ENCODE measurements at regions not wholly inside any gene's neighbourhood (a gene's known extent, or its start where the extent isn't known, plus 50 kb on each side); places are given as distances from the start of the nearest gene placed in this dataset.

DNA sequence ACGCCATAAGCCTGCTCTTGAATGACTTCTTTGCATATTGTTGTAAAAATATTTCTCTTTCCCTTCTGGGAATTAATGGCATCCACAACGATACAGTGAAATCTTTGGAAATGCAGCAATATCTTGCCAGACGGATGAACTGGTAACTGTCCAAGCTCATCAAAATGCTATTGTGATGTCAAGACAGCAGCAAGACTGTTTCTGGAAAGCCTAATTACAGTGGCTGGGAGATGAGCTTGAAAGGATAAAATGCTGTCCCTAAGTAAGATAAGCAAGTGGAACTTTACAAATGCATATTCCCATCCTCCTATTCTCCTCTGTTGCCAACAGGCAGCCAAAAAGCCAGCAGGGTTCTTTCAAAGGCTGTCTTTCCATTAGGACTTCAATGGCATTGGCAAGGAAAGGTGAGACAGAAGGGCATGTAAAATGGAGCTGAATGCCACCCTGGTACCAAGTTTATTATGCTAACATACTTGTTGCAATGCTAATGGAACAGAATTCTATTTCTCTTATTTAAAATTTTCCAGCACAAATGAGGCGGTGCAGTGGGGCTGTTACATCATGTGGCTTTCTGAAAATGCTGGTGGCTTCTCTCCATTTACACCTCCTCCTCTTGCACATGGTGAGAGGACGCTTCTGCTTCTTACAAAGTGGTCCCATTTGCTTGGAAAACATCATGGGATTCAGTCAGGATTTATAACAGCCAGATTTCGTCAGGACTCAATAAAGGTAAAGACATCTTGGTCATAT lies 178.3 kb upstream of the PTER start:
- DNase-seq (ENCODE audit: low spot score in 2 of 2) (no peak), ATAC-seq (no peak)
- no peak overlapping the region for H3K27ac Mint-ChIP-seq
- H3K9me3 Mint-ChIP-seq = peaks cover 3 to 9% of the 10 kb centered on the region in 2 donors
- H3K36me3 Mint-ChIP-seq = no peaks in the 10 kb centered on the region

DNA sequence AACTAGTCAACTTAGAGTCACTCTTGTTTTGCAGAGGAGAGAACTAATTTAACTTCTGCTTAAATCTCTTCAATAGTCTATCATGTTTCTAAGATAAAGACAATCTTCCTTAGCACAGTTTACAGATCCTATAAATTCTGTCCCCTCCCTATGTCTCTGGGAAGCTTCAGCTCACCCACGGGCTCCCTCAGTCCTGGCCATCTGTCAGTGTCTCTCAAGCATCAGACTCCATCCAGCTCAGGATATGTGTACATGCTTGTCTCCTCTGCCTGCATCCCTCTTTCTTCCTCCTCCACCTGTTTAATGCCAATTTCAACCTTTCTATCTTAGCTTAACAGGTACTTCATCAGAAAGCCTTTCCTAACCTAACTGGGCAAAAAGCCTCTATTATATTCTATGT lies 177.1 kb upstream of the PTER start:
- no peaks in the 10 kb centered on the region for H3K36me3 Mint-ChIP-seq
- H3K9me3 Mint-ChIP-seq = peaks cover 3 to 9% of the 10 kb centered on the region in 2 donors
- H3K27ac Mint-ChIP-seq = no peak overlapping the region
- ATAC-seq (no peak), DNase-seq (ENCODE audit: low spot score in 2 of 2) (no peak)

DNA sequence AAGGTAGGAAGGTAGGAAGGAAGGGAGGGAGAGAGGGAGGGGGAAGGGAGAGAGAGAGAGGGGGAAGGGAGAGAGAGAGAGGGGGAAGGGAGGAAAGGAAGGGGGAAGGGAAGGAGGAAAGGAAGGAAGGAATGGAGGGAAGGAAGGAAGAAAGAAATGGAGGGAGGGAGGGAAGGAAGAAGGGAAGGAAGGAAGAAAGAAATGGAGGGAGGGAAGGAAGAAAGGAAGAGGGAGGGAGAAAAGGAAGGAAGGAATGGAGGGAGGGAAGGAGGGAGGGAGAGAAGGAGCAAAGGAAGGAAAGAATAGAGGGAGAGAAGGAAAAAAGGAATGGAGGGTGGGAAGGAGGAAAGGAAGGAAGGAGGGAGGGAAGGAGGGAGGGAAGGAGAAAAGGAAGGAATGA lies 176.4 kb upstream of the PTER start:
- no peak overlapping the region for H3K27ac Mint-ChIP-seq

DNA sequence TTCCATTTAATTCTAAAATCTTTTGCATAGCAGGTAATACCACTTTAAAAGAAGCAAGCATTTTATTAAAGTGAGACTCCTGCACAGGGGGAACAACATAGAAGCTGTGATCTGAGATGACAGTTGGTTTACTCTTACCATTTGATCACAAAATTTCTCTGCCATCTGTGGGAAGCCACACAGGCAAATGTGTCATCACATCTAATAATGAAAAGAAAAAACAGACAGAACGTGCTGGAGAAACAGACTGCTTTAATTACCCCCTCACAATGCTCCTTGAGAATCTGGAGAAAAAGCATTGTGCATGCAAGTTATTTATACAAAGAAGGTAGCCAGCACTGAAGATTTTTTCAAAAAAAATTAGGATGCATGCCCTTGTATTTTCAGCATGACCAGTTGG lies 165.2 kb upstream of the PTER start:
- Mint-ChIP-seq H3K27ac (no peak overlapping the region), H3K9me3 (no peaks in the 10 kb centered on the region), H3K36me3 (no peaks in the 10 kb centered on the region)
- ATAC-seq = no peak
- no peak for DNase-seq (ENCODE audit: low spot score in 2 of 2)

More for the DNA sequence above, 176.4 kb upstream of the PTER start:
- peaks cover 3 to 9% of the 10 kb centered on the region in 2 donors for H3K9me3 Mint-ChIP-seq
- ATAC-seq (no peak), DNase-seq (ENCODE audit: low spot score in 2 of 2) (no peak)
- H3K36me3 Mint-ChIP-seq = no peaks in the 10 kb centered on the region

DNA sequence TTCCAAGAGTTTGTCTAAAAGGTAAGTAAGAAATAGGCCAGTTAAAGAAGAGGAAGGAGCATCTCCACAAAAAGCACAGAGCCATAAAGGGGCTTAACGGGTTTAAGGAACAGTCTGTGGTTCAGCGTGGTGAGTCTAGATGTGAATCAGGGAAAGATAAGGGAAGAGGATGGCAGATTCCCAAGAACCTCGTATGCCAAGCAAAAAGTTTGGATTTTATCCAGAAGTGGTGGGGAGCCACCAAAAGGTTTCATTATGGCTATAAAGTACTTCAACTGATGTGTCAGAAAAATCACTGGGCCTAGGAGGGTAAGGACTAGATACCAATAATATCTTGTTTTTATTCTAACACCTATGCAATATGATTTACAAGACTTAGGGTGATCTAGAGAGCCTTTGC lies 161.9 kb upstream of the PTER start:
- ATAC-seq = no peak
- H3K36me3 Mint-ChIP-seq = peaks cover 0 to 6% of the 10 kb centered on the region in 2 donors

DNA sequence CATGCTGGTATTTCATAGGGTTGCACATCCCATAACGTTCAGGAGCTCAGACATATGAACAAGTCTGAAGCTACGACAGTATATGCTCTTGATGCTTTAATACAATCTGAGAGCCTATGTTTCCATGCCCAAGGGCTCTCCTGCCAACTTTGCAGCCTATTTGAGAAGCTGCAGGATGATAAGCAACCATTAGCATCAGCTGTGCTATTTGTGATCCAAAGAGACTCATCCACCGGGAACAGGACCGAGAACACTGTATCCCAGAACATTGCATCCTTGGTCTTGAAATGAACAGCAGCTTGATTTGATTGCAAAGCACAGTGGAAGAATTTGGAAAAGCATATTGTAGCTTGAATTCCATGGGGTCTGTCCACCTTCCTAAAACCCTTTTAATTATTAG lies 156.2 kb upstream of the PTER start:
- H3K9me3 Mint-ChIP-seq = peaks cover 5 to 13% of the 10 kb centered on the region in 2 donors
- no peak for DNase-seq (ENCODE audit: low spot score in 2 of 2)
- peaks cover 0 to 6% of the 10 kb centered on the region in 2 donors for H3K36me3 Mint-ChIP-seq
- ATAC-seq = no peak
- no peak overlapping the region for H3K27ac Mint-ChIP-seq

More for the DNA sequence above, 161.9 kb upstream of the PTER start:
- DNase-seq (ENCODE audit: low spot score in 2 of 2) = no peak
- peaks cover 4 to 13% of the 10 kb centered on the region in 2 donors for H3K9me3 Mint-ChIP-seq
- no peak overlapping the region for H3K27ac Mint-ChIP-seq

DNA sequence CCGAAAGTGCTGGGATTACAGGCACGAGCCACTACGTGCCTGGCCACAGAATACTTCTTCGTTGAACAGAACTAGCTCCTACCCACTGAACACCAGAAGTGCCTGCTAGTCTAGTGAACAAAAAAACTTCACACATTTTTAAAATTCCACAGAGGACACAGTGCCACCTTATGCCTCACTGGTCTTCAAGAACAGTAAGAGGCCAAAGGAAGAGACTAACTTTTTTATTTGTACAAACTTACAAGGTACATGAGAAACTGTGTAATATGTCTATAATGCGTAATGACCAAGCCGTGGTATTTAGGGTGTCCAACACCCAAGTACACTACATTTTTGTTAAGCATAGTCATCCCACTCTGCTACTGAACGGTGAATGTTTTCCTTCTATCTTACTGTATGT lies 144.4 kb upstream of the PTER start:
- ATAC-seq = no peak
- Mint-ChIP-seq H3K36me3 (no peaks in the 10 kb centered on the region), H3K27ac (no peak overlapping the region), H3K9me3 (no peaks in the 10 kb centered on the region)
- DNase-seq (ENCODE audit: low spot score in 2 of 2) = no peak

DNA sequence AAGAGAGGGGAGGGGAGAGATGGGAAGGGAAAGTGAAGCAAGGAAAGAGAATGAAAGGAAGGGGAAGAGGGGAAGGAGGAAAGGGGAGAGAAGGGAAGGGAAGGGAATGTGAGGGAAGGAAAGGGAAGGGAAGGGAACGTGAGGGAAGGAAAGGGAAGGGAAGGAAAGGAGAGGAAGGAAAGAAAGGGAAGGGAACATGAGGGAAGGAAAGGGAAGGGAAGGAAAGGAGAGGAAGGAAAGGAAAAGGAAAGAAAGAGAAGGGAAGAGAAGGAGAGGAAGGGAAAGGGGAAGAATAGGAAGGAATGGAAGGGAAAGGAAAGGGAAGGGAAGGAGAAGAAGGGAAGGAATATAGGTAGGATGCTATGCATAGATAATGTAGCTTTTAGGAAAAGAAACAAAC lies 139.7 kb upstream of the PTER start:
- ATAC-seq (no peak), DNase-seq (ENCODE audit: low spot score in 2 of 2) (no peak)
- Mint-ChIP-seq H3K27ac (no peak overlapping the region), H3K9me3 (no peaks in the 10 kb centered on the region), H3K36me3 (no peaks in the 10 kb centered on the region)

DNA sequence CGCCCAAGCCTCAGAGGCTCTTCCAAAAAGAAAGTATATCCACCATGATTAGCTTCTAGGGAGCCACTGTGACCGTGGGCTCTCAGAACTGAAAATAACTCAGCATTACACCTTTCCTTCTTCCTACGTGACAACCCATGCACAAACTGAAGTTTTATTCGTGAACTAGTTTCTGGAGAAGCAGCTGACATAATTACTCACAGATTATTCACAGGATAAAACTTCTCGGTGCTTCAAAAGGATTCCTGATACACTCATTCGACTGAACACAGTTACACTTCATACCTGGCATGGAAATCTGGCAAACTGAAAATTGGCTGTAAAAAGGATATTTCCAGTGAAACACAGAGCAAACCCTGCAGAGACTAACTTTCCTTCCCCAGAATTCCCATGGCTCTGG lies 139.2 kb upstream of the PTER start:
- Mint-ChIP-seq H3K9me3 (no peaks in the 10 kb centered on the region), H3K27ac (no peak overlapping the region), H3K36me3 (no peaks in the 10 kb centered on the region)
- DNase-seq (ENCODE audit: low spot score in 2 of 2) (no peak), ATAC-seq (no peak)

DNA sequence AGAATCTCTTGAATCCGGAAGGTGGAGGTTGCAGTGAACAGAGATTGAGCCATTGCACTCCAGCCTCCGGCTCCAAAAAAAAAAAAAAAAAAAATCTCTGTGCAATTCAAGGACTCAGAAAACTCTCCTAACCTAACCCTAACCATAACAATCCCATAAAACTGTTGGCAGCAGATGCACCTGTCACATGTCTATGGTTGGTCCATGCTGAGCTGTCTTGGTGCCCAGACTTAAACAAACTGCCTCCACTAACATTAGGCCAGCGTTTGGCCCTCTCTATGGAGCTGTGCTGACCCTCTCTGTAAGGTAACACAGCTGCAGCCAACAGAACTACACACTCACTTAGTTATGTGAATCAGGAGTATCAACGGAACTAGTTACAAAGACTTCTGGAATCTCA lies 132.5 kb upstream of the PTER start:
- Mint-ChIP-seq H3K9me3 (peaks cover 0 to 3% of the 10 kb centered on the region in 2 donors), H3K27ac (no peak overlapping the region), H3K36me3 (no peaks in the 10 kb centered on the region)
- no peak for ATAC-seq
- DNase-seq (ENCODE audit: low spot score in 2 of 2) = no peak

DNA sequence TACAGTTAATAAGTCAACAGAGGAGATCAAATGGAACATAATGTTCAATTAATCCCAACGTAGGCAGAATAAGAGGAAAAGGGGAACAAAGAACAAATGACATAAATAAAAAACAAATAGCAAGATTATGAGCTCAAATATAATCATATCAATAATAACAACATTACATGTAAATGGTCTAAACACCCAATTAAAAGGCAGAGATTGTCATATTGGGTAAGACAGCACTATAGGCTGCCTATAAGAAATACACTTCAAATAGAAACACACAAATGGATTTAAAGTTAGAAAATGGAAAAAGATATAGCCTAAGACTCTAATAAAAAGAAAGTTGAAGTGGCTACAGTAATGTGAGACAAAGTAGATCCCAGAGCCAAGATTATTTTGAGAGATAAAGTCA lies 126.4 kb upstream of the PTER start:
- H3K36me3 Mint-ChIP-seq = no peaks in the 10 kb centered on the region
- H3K9me3 Mint-ChIP-seq = peaks cover 5 to 14% of the 10 kb centered on the region in 2 donors
- H3K27ac Mint-ChIP-seq = no peak overlapping the region
- DNase-seq (ENCODE audit: low spot score in 2 of 2) (no peak), ATAC-seq (no peak)

DNA sequence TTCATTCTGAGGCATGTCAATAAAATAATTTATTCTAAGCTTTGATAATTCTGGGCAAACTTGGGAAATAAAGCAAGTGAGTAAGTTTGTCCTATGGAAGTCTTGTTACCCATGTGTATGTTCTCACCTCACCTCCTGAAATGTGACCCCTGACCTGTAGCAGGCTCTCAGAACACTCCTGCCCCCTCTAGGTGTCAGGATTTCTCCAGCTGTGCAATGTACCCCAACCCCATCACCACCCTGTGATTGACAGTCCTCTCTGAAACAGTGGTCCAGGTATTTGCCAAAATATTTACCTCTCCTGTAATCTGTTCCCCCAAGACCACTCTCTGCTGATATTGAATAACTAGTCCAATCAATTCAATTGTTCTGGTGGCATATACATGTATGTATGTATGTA lies 122.6 kb upstream of the PTER start:
- Mint-ChIP-seq H3K36me3 (no peaks in the 10 kb centered on the region), H3K9me3 (peaks cover 5 to 10% of the 10 kb centered on the region in 2 donors), H3K27ac (no peak overlapping the region)
- no peak for DNase-seq (ENCODE audit: low spot score in 2 of 2)
- no peak for ATAC-seq

DNA sequence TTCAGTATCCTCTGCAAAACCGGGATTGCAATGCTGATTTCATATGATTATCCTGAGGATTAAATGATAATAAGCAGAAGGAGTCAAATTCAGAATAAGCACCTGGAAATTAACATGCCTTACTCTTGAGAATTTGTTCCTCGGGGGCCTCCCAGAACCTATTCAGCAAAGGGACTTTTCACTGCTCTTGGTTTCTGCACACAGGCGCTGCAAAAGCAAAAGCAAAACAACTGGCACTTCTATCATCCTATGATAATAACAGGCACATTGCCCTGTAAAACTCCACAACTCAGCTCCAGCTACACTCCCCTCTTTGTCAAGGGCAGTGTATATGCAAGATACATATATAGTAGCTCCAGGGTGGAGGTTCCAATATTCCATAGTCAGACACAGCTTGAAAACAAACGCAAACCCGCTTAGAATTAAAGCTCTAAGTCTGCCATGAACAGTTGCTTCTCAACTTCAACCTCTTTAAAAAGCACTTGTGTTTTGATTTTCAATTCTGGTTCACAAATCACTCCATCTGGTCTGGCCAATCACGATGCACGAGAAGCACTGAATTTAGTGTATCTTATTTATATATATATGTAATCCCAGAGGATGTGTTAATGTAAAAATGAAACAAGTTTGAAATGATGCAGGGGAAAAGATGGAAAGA lies 119.9 kb upstream of the PTER start:
- DNase-seq (ENCODE audit: low spot score in 2 of 2) = no peak
- Mint-ChIP-seq H3K9me3 (no peaks in the 10 kb centered on the region), H3K27ac (no peak overlapping the region), H3K36me3 (no peaks in the 10 kb centered on the region)
- no peak for ATAC-seq

DNA sequence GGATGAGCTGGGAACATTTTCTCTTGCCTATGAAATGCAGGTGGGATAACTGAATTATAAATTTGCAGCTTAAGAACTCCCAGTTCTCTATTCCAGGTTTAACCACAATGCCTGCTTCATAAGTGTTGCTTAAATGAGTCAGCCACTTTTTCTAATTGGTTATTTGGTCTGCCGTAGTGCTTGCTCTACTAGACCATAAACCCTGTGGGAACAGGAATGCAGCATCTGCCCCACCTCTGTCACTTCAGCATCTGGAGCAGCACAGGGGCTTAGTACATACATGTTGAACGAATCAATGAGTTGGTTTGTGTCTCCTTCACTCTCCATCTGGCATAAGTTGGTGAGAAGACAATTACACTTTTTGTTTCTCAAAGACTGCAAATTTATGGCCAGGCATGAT lies 95.2 kb upstream of the PTER start:
- H3K9me3 Mint-ChIP-seq = no peaks in the 10 kb centered on the region
- no peak overlapping the region for H3K27ac Mint-ChIP-seq
- H3K36me3 Mint-ChIP-seq = no peaks in the 10 kb centered on the region
- DNase-seq (ENCODE audit: low spot score in 2 of 2) (no peak), ATAC-seq (no peak)

DNA sequence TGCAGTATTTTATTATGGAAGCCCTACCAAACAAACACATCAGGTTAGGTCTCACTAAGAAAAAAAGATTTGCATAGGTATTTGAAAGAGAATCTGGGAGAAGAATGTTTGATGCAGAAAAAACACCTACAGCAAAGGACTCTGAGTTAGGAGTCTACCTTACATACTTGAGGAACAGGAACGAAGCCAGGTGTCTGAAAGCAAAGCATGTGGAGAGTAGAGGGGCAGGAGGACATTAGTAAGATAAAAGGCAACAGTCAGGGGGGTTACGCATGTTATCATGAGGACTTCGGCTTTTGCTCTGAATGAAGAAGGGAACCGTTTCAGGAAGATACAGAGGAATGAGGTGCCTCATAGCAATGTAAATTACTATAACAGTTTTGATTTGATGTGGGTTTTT lies 87.9 kb upstream of the PTER start:
- ATAC-seq = no peak
- Mint-ChIP-seq H3K9me3 (peaks cover 0 to 4% of the 10 kb centered on the region in 2 donors), H3K36me3 (no peaks in the 10 kb centered on the region), H3K27ac (no peak overlapping the region)
- no peak for DNase-seq (ENCODE audit: low spot score in 2 of 2)

DNA sequence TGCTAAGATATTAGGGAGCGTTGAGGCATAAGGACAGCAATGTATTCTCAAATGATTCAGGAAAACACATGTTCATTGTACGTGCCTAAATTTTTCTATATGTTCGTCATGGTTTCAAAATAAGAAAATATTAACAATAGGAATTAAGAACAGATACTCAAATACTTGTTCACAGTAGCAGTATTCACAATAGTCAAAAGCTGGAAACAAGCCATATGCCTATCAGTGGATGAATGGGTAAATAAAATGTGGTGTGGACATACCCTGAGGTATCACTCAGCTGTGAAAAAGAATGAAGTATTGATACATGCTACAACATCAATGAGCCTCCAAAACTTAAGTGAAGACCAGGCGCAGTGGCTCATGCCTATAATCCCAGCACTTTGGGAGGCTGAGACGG lies 84.7 kb upstream of the PTER start:
- Mint-ChIP-seq H3K9me3 (peaks cover 2 to 4% of the 10 kb centered on the region in 2 donors), H3K27ac (no peak overlapping the region), H3K36me3 (no peaks in the 10 kb centered on the region)
- DNase-seq (ENCODE audit: low spot score in 2 of 2) (no peak), ATAC-seq (no peak)

DNA sequence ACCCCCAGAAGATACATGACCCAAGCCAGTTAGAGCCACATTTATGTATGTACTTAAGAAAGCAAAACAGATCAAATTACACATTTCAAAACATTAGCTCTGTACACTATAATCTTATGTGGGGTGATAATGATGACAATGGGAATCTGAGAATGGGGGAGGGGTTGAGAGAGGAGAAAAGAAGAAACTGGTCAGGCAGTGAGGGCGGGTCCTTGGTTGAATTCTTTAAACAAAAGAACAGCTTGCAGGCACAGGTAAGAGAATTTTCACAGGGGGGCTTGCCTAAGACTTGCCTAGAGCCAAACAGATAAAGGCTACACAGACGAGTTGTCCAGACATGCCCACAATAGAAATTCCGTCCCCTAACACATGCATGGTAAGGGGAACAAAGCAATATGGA lies 76.8 kb upstream of the PTER start:
- no peak for DNase-seq (ENCODE audit: low spot score in 2 of 2)
- no peaks in the 10 kb centered on the region for H3K36me3 Mint-ChIP-seq
- peaks cover 6 to 17% of the 10 kb centered on the region in 2 donors for H3K9me3 Mint-ChIP-seq
- H3K27ac Mint-ChIP-seq = no peak overlapping the region
- no peak for ATAC-seq

DNA sequence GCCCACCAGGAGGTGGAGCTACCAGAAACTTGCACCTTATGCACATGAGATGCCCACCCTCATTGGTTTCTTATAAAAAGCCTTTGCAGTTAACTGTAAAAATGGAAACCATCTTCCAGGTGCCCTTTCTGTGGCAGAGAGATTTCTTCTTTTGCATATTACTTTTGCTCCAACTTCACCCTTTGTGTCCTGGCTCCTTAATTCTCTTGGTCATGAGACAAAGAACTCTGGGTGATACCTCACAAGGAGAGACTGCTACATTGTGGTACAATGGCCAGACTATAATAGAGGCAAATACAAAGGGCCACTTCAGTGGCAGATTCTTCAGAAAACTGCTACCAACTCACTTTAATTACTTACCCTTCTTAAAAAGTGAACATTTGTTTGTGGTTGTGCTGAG lies 76.4 kb upstream of the PTER start:
- Mint-ChIP-seq H3K9me3 (peaks cover 6 to 17% of the 10 kb centered on the region in 2 donors), H3K36me3 (no peaks in the 10 kb centered on the region), H3K27ac (no peak overlapping the region)
- ATAC-seq = no peak
- DNase-seq (ENCODE audit: low spot score in 2 of 2) = no peak
